Caco-2 (cell line): ENCODE measurements at regions not wholly inside any gene's neighbourhood (a gene's known extent, or its start where the extent isn't known, plus 50 kb on each side); places are given as distances from the start of the nearest gene placed in this dataset.

Source experiments
- BruUV-seq: library from RNA; stranded (reverse); fragments of 400-500 nt; replicated peaks from 2 replicates; lab custom pipeline; 2021; lab: Mats Ljungman, UMichigan
- CTCF ChIA-PET: fragments of 300-600 bp; sonication (Branson Sonifier 250); formaldehyde crosslinking; loops from one replicate; lab custom pipeline; 2022; ENCODE audit warnings: antibody characterized with exemption; lab: Charles Lee
- POLR2A ChIA-PET: fragments of 300-600 bp; sonication (Branson Sonifier 250); formaldehyde crosslinking; loops from one replicate; lab custom pipeline; 2022; ENCODE audit warnings: antibody characterized with exemption; lab: Charles Lee
- DNase-seq, 2 experiments: peaks; one replicate each; pipeline versions ENCODE4 v3.0.0 to v3.0.0-alpha.2; 2020 to 2022
- H3K27me3 ChIP-seq: replicated peaks from 2 replicates; pipeline ENCODE4 v1.6.0; 2011; ENCODE audit warnings: low read length; ENCODE audit not compliant: control insufficient read depth, insufficient read depth
- H3K36me3 ChIP-seq: 2 replicates; pipeline ENCODE4 v1.5.1; 2011; ENCODE audit warnings: low read length; ENCODE audit not compliant: control insufficient read depth, insufficient read depth
- H3K4me1 ChIP-seq: fragments of 250-450 bp; sonication (Bioruptor Pico); 2 replicates; pipeline ENCODE4 v1.5.1; 2020; ENCODE audit warnings: mild to moderate bottlenecking
- H3K4me3 ChIP-seq: 2 replicates; pipeline ENCODE4 v1.5.1; 2011; ENCODE audit warnings: low read depth, mild to moderate bottlenecking, control low read depth, low read length
- H3K9me3 ChIP-seq: fragments of 250-450 bp; sonication (Bioruptor Pico); 2 replicates; pipeline ENCODE4 v1.5.1; 2020; ENCODE audit warnings: mild to moderate bottlenecking, moderate library complexity
- H3K27ac Mint-ChIP-seq: one replicate; pipeline ENCODE4 v1.8.0; 2022; ENCODE audit warnings: mixed read lengths; ENCODE audit not compliant: unreplicated experiment
- H3K27me3 Mint-ChIP-seq: one replicate; pipeline ENCODE4 v1.8.0; 2022; ENCODE audit warnings: mixed read lengths; ENCODE audit not compliant: insufficient read depth, unreplicated experiment
- H3K36me3 Mint-ChIP-seq: one replicate; pipeline ENCODE4 v1.8.0; 2022; ENCODE audit warnings: mild to moderate bottlenecking, mixed read lengths; ENCODE audit not compliant: insufficient read depth, unreplicated experiment
- H3K4me1 Mint-ChIP-seq: one replicate; pipeline ENCODE4 v1.8.0; 2022; ENCODE audit warnings: low read depth, mixed read lengths; ENCODE audit not compliant: unreplicated experiment
- H3K4me3 Mint-ChIP-seq: one replicate; pipeline ENCODE4 v1.8.0; 2022; ENCODE audit warnings: mild to moderate bottlenecking, moderate library complexity, mixed read lengths; ENCODE audit not compliant: unreplicated experiment
- H3K9me3 Mint-ChIP-seq: one replicate; pipeline ENCODE4 v1.8.0; 2022; ENCODE audit warnings: mixed read lengths; ENCODE audit not compliant: unreplicated experiment
- intact Hi-C: fragments of 100-400 bp; cut with micrococcal nuclease; formaldehyde crosslinking; loops from one replicate; pipeline ENCODE4 v1.10.0; 2022; ENCODE audit not compliant: unreplicated experiment
- TF ChIP-seq, protein P1 (sequence below), 2 experiments: fragments of 200-600 bp in 1 of 2; IDR thresholded peaks; 1 replicate in 1 of 2; 2 replicates in 1 of 2; pipeline versions ENCODE4 v1.5.1 to v1.8.0; 2011 to 2022; ENCODE audit warnings: antibody characterized with exemption in 1 of 2, control low read depth in 1 of 2, inconsistent platforms in 1 of 2, low read depth in 1 of 2, low read length in 1 of 2, mild to moderate bottlenecking in 1 of 2, moderate library complexity in 1 of 2; ENCODE audit not compliant: insufficient read depth in 1 of 2, severe bottlenecking in 1 of 2, unreplicated experiment in 1 of 2

DNA sequence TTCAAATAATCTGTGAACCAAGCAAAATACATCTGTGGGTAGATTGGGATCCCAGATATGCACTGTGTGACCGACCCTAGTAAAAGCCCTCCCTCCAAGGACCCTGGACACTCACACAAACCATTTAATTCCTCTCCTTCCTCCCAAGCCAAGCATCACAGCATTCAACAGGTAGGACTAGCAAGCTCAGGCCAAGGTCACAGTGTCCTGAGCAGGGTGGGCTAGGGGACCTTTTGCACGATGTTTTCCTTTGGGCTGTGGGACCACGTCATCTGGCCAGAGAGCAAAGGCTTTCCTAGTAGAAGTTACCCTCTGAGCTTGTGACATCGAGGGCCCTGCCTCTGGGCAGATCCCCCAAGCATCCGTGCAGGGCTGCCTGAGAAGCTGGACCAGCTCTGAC is 297.6 kb upstream of the ZNF507 start:
- POLR2A ChIA-PET: no interaction called here
- H3K4me3 Mint-ChIP-seq: no peak overlapping the region
- intact Hi-C loops: loop anchor here (10.0 kb wide), 2 partner anchors 177 to 363 kb away; no protein-coding TSS in a partner anchor
- no TSS peak for BruUV-seq
- Histone ChIP-seq H3K4me1 (no peaks in the 10 kb centered on the region), H3K27me3 (no peaks in the 10 kb centered on the region), H3K4me3 (no peak overlapping the region), H3K9me3 (no peaks in the 10 kb centered on the region), H3K36me3 (no peaks in the 10 kb centered on the region)
- H3K36me3 Mint-ChIP-seq: no peaks in the 10 kb centered on the region
- CTCF ChIA-PET: no interaction called here
- TF ChIP-seq, protein P1, sequence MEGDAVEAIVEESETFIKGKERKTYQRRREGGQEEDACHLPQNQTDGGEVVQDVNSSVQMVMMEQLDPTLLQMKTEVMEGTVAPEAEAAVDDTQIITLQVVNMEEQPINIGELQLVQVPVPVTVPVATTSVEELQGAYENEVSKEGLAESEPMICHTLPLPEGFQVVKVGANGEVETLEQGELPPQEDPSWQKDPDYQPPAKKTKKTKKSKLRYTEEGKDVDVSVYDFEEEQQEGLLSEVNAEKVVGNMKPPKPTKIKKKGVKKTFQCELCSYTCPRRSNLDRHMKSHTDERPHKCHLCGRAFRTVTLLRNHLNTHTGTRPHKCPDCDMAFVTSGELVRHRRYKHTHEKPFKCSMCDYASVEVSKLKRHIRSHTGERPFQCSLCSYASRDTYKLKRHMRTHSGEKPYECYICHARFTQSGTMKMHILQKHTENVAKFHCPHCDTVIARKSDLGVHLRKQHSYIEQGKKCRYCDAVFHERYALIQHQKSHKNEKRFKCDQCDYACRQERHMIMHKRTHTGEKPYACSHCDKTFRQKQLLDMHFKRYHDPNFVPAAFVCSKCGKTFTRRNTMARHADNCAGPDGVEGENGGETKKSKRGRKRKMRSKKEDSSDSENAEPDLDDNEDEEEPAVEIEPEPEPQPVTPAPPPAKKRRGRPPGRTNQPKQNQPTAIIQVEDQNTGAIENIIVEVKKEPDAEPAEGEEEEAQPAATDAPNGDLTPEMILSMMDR (IDR thresholded peaks at IDR 0.05; ENCODE audit: insufficient read depth in 1 of 2, low read depth in 1 of 2, low read length in 1 of 2, severe bottlenecking in 1 of 2, unreplicated experiment in 1 of 2): no peak
- H3K27me3 Mint-ChIP-seq: peaks cover 12% of the 10 kb centered on the region
- no peak for DNase-seq
- H3K27ac Mint-ChIP-seq: no peak overlapping the region
- no peaks in the 10 kb centered on the region for H3K9me3 Mint-ChIP-seq
- no peaks in the 10 kb centered on the region for H3K4me1 Mint-ChIP-seq

DNA sequence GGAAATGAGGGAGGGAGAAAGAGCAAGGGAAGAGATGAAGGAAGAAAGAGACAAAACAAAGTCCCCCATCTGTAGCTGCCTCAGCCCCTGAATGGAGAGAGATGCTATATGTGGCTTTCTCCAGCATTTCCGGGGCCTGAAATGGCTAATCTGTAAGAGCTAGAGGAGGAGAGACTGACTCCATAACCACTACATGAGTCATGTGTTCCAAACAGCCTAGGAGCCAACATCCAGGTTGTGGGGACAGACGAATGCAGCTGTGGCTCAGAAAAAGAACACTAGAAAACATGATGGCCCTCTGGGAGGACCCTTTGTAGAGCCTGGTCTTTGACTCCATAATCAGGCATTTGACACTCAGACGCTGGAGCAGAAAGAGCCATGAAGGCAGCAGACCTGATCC is 292.0 kb upstream of the ZNF507 start:
- Histone ChIP-seq H3K4me1 (no peaks in the 10 kb centered on the region), H3K9me3 (no peaks in the 10 kb centered on the region), H3K27me3 (no peaks in the 10 kb centered on the region; the same call in 1 of the 2 replicates), H3K36me3 (no peaks in the 10 kb centered on the region), H3K4me3 (no peak overlapping the region)
- ChIA-PET CTCF (no interaction called here), POLR2A (no interaction called here)
- Mint-ChIP-seq H3K4me3 (no peak overlapping the region), H3K27ac (no peak overlapping the region), H3K4me1 (no peaks in the 10 kb centered on the region), H3K36me3 (no peaks in the 10 kb centered on the region), H3K9me3 (peaks cover 8% of the 10 kb centered on the region), H3K27me3 (peaks cover 17% of the 10 kb centered on the region)
- TF ChIP-seq, protein P1 (IDR thresholded peaks at IDR 0.05; ENCODE audit: insufficient read depth in 1 of 2, low read depth in 1 of 2, low read length in 1 of 2, severe bottlenecking in 1 of 2, unreplicated experiment in 1 of 2): no peak
- DNase-seq: no peak
- intact Hi-C loops: no loop called here
- BruUV-seq: no TSS peak

DNA sequence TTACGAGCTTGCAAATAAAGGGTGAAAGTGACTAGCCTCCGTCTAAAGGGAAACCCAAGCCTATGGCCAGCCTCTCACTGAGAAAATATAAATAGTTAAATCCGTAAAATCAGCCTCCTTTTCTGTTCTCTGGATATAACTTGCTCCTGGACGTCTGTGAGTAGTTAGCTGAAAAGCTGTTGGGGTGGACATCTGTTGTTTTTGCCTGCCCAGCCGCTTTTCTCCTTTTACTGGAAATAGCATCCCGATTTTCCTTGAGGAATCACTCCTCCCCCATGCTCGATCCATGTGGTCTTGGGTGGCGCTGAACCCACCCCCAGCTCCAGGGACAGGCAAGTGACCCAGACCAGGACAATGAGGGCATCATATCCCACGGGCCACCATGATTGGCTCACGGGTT is 291.5 kb upstream of the ZNF507 start:
- no peak overlapping the region for H3K27ac Mint-ChIP-seq
- peaks cover 10% of the 10 kb centered on the region for H3K9me3 Mint-ChIP-seq
- H3K36me3 Mint-ChIP-seq: no peaks in the 10 kb centered on the region
- no peaks in the 10 kb centered on the region for H3K4me1 Mint-ChIP-seq
- H3K4me3 Mint-ChIP-seq: no peak overlapping the region
- H3K27me3 ChIP-seq: no peaks in the 10 kb centered on the region; the same call in 1 of the 2 replicates
- ChIA-PET POLR2A (no interaction called here), CTCF (no interaction called here)
- no peak overlapping the region for H3K4me3 ChIP-seq
- no peaks in the 10 kb centered on the region for H3K4me1 ChIP-seq
- no peaks in the 10 kb centered on the region for H3K36me3 ChIP-seq
- peaks cover 18% of the 10 kb centered on the region for H3K27me3 Mint-ChIP-seq
- DNase-seq: no peak
- intact Hi-C loops: no loop called here
- no peaks in the 10 kb centered on the region for H3K9me3 ChIP-seq
- TF ChIP-seq, protein P1 (IDR thresholded peaks at IDR 0.05; ENCODE audit: insufficient read depth in 1 of 2, low read depth in 1 of 2, low read length in 1 of 2, severe bottlenecking in 1 of 2, unreplicated experiment in 1 of 2): no peak
- no TSS peak for BruUV-seq
